ENCODE measurements at regions not wholly inside any gene's neighbourhood (a gene's known extent, or its start where the extent isn't known, plus 50 kb on each side); places are given as distances from the start of the nearest gene placed in this dataset.

GRCh38 chr5:3889412-3890142, 293.9 kb downstream of the IRX1 start:
- no peak overlapping the region for H3K27ac Mint-ChIP-seq
- POLR2A ChIA-PET = no interaction called here
- H3K9me3 Mint-ChIP-seq = peaks cover 6% of the 10 kb centered on the region
- CTCF ChIA-PET = no interaction called here
- no peaks in the 10 kb centered on the region for H3K36me3 Mint-ChIP-seq (ENCODE audit: low read depth)
- DNase-seq = no peak
- no peak overlapping the region for H3K4me3 Mint-ChIP-seq
- H3K27me3 Mint-ChIP-seq = no peaks in the 10 kb centered on the region
- no peaks in the 10 kb centered on the region for H3K4me1 Mint-ChIP-seq

DNA sequence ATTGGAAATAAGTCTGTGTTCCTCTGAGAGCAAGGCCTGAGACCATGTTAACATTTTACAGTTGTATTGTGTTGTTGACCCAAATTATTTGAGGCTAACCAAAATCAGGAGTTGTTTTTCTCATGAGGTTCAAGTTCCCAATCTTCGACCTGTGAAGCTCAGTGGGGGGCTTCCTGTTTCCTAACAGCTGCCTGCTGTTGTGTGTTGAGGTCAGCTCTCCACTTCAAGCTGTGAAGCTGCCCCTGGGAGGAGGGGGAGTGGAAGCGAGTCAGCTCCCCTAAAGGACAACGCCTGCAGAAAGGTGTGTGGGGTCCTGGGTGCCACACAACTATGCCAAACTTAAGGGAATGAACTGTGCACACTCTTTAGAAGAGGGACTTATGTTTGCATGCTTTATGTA, 295.5 kb downstream of the IRX1 start:
- no peak overlapping the region for H3K4me3 Mint-ChIP-seq
- POLR2A ChIA-PET = no interaction called here

DNA sequence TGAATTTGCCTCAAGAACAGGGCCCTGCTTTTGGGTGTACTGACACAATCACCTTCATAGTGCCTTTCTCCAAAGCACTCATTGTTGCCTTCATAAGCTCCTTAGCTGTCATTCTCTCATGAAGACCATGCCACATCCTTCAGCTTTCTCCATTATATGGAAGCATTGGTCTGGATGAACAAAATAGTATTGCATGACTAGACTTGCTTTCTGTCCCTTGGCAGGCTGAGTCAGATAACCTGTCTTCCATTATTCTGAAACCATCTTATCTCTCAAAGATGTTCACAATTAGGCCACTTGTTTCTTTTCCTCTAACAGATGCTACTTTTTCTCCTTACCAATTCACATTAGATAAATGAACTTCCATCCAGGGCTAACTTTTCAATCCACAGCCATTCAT, 297.9 kb downstream of the IRX1 start:
- H3K27me3 Mint-ChIP-seq = no peaks in the 10 kb centered on the region
- CTCF ChIA-PET = no interaction called here
- POLR2A ChIA-PET = no interaction called here
- no peak overlapping the region for H3K4me3 Mint-ChIP-seq
- DNase-seq = no peak
- H3K4me1 Mint-ChIP-seq = no peaks in the 10 kb centered on the region
- H3K9me3 Mint-ChIP-seq = peaks cover 6% of the 10 kb centered on the region
- no peak overlapping the region for H3K27ac Mint-ChIP-seq
- no peaks in the 10 kb centered on the region for H3K36me3 Mint-ChIP-seq (ENCODE audit: low read depth)

More for the DNA sequence above, 295.5 kb downstream of the IRX1 start:
- Mint-ChIP-seq H3K36me3 (ENCODE audit: low read depth) (no peaks in the 10 kb centered on the region), H3K9me3 (peaks cover 6% of the 10 kb centered on the region), H3K27ac (no peak overlapping the region), H3K4me1 (no peaks in the 10 kb centered on the region), H3K27me3 (no peaks in the 10 kb centered on the region)
- CTCF ChIA-PET = no interaction called here
- DNase-seq = no peak

DNA sequence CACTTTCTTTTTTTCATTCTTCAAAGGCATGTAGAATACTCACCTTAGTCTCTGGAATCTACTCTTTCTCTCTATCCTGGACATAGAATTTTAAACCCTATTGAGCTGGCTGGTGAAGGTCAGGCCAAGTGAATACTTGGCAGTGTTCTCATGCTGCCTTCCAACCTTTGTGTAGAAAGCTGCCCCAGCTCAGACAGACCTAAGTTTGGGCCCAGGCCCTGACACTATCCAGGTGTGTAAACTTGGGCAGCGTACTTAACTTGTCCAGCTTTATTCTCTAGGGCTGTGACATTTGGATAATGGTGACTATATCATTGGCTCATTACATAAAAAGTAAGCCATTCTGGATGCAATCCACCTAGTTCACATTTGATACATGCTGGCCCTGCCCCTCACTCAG, 298.3 kb downstream of the IRX1 start:
- Mint-ChIP-seq H3K36me3 (ENCODE audit: low read depth) (no peaks in the 10 kb centered on the region), H3K27ac (no peak overlapping the region), H3K4me3 (no peak overlapping the region), H3K4me1 (no peaks in the 10 kb centered on the region), H3K27me3 (no peaks in the 10 kb centered on the region), H3K9me3 (peaks cover 6% of the 10 kb centered on the region)
- CTCF ChIA-PET = no interaction called here
- DNase-seq = no peak
- POLR2A ChIA-PET = no interaction called here

GRCh38 chr5:3896098-3896497, 300.5 kb downstream of the IRX1 start:
- ChIA-PET CTCF (interaction anchor here (1.2 kb wide), 1 partner anchor 13 kb away, joined by 3 read pairs; no protein-coding TSS in a partner anchor), POLR2A (interaction anchor here (0.7 kb wide), 1 partner anchor 286 kb away, joined by 3 read pairs; no protein-coding TSS in a partner anchor)
- Mint-ChIP-seq H3K4me3 (no peak overlapping the region), H3K27ac (no peak overlapping the region), H3K4me1 (no peaks in the 10 kb centered on the region), H3K27me3 (no peaks in the 10 kb centered on the region), H3K9me3 (peaks cover 6% of the 10 kb centered on the region), H3K36me3 (ENCODE audit: low read depth) (no peaks in the 10 kb centered on the region)
- DNase-seq = no peak

- Mint-ChIP-seq H3K27ac (no peak overlapping the region), H3K4me3 (no peak overlapping the region), H3K27me3 (no peaks in the 10 kb centered on the region), H3K36me3 (ENCODE audit: low read depth) (no peaks in the 10 kb centered on the region), H3K9me3 (no peaks in the 10 kb centered on the region), H3K4me1 (no peaks in the 10 kb centered on the region)
- ChIA-PET CTCF (no interaction called here), POLR2A (no interaction called here)
- DNase-seq = no peak
Observed at GRCh38 chr5:3899093-3899492, 303.5 kb downstream of the IRX1 start.

DNA sequence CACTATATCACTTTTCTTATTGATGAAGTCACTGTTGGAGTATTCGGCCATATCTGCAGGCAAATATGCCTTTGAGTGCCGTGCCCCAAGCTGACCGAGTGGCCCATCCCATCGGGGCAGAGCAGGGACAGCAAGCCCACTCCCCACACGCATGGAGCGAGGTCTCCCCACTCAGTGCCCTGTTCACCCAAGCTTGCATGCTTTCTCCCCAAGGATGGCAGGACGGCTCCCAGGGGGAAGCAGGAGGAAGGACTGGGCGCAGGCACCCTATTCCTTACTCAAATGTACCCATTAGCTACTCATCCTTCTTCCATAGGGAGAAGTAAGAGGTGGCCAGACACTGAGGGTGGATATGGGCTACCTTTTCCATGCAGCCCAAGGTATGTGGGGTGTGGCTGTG, 309.0 kb downstream of the IRX1 start:
- Mint-ChIP-seq H3K27me3 (no peaks in the 10 kb centered on the region), H3K4me1 (no peaks in the 10 kb centered on the region), H3K4me3 (no peak overlapping the region), H3K27ac (no peak overlapping the region), H3K9me3 (peaks cover 15% of the 10 kb centered on the region), H3K36me3 (ENCODE audit: low read depth) (no peaks in the 10 kb centered on the region)
- POLR2A ChIA-PET = no interaction called here
- no peak for DNase-seq
- CTCF ChIA-PET = no interaction called here

- DNase-seq = no peak
- Mint-ChIP-seq H3K9me3 (peaks cover 17% of the 10 kb centered on the region), H3K36me3 (ENCODE audit: low read depth) (no peaks in the 10 kb centered on the region), H3K4me1 (no peaks in the 10 kb centered on the region), H3K27me3 (no peaks in the 10 kb centered on the region), H3K27ac (no peak overlapping the region), H3K4me3 (no peak overlapping the region)
- ChIA-PET CTCF (no interaction called here), POLR2A (no interaction called here)
Observed at GRCh38 chr5:3905031-3905430, 309.4 kb downstream of the IRX1 start.

GRCh38 chr5:3905521-3905920, 309.9 kb downstream of the IRX1 start:
- Mint-ChIP-seq H3K36me3 (ENCODE audit: low read depth) (no peaks in the 10 kb centered on the region), H3K4me3 (no peak overlapping the region), H3K4me1 (no peaks in the 10 kb centered on the region), H3K27ac (no peak overlapping the region), H3K9me3 (peaks cover 17% of the 10 kb centered on the region), H3K27me3 (no peaks in the 10 kb centered on the region)
- ChIA-PET CTCF (no interaction called here), POLR2A (no interaction called here)
- DNase-seq = no peak

DNA sequence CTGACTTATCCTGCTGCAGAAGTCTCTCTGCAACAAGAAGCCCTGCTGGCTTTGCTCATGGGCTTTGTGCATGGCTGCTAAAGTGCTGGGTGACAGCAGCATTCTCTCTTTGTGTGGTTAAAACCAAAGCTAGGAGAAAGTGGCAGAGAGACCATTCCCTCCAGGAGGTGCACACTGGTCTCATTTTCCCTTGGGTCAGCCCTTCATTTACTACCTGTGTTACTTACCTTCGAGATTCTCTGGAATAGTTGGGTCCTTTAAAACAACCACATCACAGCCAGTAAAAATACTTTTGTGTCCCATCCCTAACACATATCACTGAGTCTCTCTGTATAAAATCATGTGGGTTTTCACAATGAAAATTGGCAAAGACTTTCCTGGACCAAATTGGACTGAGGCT, 315.5 kb downstream of the IRX1 start:
- H3K36me3 Mint-ChIP-seq (ENCODE audit: low read depth) = no peaks in the 10 kb centered on the region
- no peak overlapping the region for H3K27ac Mint-ChIP-seq
- H3K4me3 Mint-ChIP-seq = no peak overlapping the region
- ChIA-PET CTCF (no interaction called here), POLR2A (no interaction called here)
- no peaks in the 10 kb centered on the region for H3K27me3 Mint-ChIP-seq
- no peaks in the 10 kb centered on the region for H3K4me1 Mint-ChIP-seq
- no peak for DNase-seq
- peaks cover 16% of the 10 kb centered on the region for H3K9me3 Mint-ChIP-seq

DNA sequence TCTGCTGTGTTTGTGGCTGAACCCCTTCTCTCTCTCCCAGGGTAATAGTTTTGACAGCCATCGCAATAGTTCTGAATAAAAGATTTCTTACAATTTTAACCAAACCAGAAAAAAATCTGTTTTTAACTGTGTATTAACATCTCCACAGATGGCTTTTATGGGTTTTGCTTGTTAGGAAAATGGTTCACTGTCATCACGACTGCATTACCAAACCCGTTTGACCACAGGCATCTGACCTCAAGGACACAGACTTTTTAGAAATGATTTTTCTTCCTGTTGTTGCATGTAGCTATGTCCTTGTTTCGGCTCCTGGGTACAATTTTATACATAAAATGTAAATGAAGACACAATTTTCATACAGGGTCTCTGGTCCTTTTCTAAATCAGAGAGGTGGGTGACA, 316.1 kb downstream of the IRX1 start:
- no peak overlapping the region for H3K4me3 Mint-ChIP-seq
- no peaks in the 10 kb centered on the region for H3K27me3 Mint-ChIP-seq
- POLR2A ChIA-PET = no interaction called here
- H3K36me3 Mint-ChIP-seq (ENCODE audit: low read depth) = no peaks in the 10 kb centered on the region
- H3K4me1 Mint-ChIP-seq = no peaks in the 10 kb centered on the region
- H3K27ac Mint-ChIP-seq = no peak overlapping the region
- DNase-seq = no peak
- CTCF ChIA-PET = no interaction called here
- H3K9me3 Mint-ChIP-seq = peaks cover 11% of the 10 kb centered on the region

GRCh38 chr5:3912790-3913189, 317.2 kb downstream of the IRX1 start:
- H3K9me3 Mint-ChIP-seq = peaks cover 11% of the 10 kb centered on the region
- H3K4me1 Mint-ChIP-seq = no peaks in the 10 kb centered on the region
- no peaks in the 10 kb centered on the region for H3K27me3 Mint-ChIP-seq
- no peaks in the 10 kb centered on the region for H3K36me3 Mint-ChIP-seq (ENCODE audit: low read depth)
- ChIA-PET CTCF (no interaction called here), POLR2A (no interaction called here)
- H3K27ac Mint-ChIP-seq = no peak overlapping the region
- H3K4me3 Mint-ChIP-seq = no peak overlapping the region
- DNase-seq = no peak

GRCh38 chr5:3913279-3913678, 317.6 kb downstream of the IRX1 start:
- DNase-seq = no peak
- no peaks in the 10 kb centered on the region for H3K27me3 Mint-ChIP-seq
- CTCF ChIA-PET = no interaction called here
- H3K4me3 Mint-ChIP-seq = no peak overlapping the region
- peaks cover 11% of the 10 kb centered on the region for H3K9me3 Mint-ChIP-seq
- POLR2A ChIA-PET = no interaction called here
- no peaks in the 10 kb centered on the region for H3K36me3 Mint-ChIP-seq (ENCODE audit: low read depth)
- H3K27ac Mint-ChIP-seq = no peak overlapping the region
- H3K4me1 Mint-ChIP-seq = no peaks in the 10 kb centered on the region

DNA sequence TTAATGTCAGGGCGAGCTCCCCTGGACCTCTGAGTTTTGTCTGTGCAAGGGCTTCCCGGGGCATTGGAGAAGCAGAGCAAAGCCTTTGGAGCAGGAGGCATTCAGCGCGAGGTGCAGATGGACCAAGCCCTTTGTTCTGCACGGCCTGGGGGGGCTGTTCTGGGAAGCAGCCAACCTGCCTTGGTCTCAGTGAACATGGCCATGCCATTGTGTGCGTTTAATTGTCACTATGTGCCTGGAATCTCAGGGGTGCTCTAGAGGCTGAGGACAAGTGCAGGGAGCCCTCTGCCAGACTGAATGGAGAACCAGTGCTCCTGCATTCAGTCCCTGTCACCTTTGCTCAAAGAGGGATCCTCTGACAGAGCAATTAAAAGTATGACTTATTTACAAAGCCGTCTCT, 329.4 kb downstream of the IRX1 start:
- no peaks in the 10 kb centered on the region for H3K27me3 Mint-ChIP-seq
- no peak overlapping the region for H3K4me3 Mint-ChIP-seq
- no peak for DNase-seq
- H3K9me3 Mint-ChIP-seq = peaks cover 32% of the 10 kb centered on the region
- ChIA-PET POLR2A (no interaction called here), CTCF (no interaction called here)
- no peaks in the 10 kb centered on the region for H3K4me1 Mint-ChIP-seq
- no peak overlapping the region for H3K27ac Mint-ChIP-seq
- H3K36me3 Mint-ChIP-seq (ENCODE audit: low read depth) = no peaks in the 10 kb centered on the region

All from activated CD4-positive, alpha-beta memory T cell treated with anti-CD3 and anti-CD28 coated beads, Interleukin-2, amount 10 ng/mL, durations not matched to agents 7 days and 5 days (primary cell).